ENCODE measurements at regions not wholly inside any gene's neighbourhood (a gene's known extent, or its start where the extent isn't known, plus 50 kb on each side); places are given as distances from the start of the nearest gene placed in this dataset.

DNA sequence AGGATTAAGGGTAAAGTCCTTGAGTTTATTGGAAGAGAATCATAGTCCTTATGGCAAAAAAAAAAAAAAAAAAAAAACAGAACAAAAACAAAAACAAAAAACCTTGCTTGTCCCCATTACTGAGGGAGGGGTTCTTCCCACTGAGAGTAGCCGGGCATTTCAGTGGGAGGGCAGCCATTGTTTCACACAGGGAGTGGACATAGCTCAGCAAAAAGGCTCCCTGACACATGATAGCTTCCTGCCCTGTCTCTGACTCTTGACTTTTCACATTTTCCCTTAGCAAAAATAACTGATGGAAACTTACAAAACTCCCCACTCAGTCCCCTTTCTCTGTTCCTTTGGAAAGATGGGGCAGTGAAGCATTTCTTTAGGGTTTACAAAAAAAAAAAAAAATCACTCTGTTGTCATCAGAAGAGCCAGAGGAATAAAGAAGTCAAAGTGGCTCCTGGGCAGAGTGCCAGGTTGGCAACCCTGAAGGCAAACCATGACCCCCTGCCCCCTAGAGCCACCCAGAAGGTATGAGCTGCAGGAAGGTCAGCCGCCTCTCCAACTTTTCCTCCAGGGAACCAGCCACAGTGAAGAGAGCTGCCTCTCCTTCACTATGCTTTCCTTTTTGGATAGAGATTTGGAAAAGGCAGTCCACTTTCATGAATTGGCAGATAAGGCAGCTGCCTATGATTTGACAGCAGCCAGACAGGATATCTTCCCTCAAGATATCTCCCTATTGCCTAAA, 170.6 kb downstream of the KDR start:
- TF ChIP-seq EZH2 (IDR thresholded peaks at IDR 0.05; ENCODE audit: low read length, unreplicated experiment) (no peak), EZH2phosphoT487 (IDR thresholded peaks at IDR 0.05; ENCODE audit: borderline replicate concordance, low read length) (no peak), CTCF (conservative IDR thresholded peaks at IDR 0.05; ENCODE audit: low read depth, low read length) (no peak)
- no peak for ATAC-seq
- Histone ChIP-seq H3K9me3 (ENCODE audit: low read length) (no peaks in the 10 kb centered on the region), H3K79me2 (ENCODE audit: low read length) (no peaks in the 10 kb centered on the region), H3K4me3 (ENCODE audit: low read length) (no peak overlapping the region), H3K4me1 (ENCODE audit: insufficient read depth, low read length) (no peaks in the 10 kb centered on the region), H4K20me1 (ENCODE audit: low read length) (no peaks in the 10 kb centered on the region), H3K27ac (ENCODE audit: low read length) (no peak overlapping the region), H3K9ac (ENCODE audit: low read length) (no peak overlapping the region), H3K36me3 (ENCODE audit: low read depth, low read length) (no peaks in the 10 kb centered on the region), H3K9me2 (replicated peaks; ENCODE audit: low read length) (no peaks in the 10 kb centered on the region), H2AFZ (ENCODE audit: low read length) (no peak overlapping the region), H3K27me3 (ENCODE audit: low read length) (peaks cover 9% of the 10 kb centered on the region; the same call in 1 of the 2 replicates), H3K4me2 (ENCODE audit: low read length) (no peak overlapping the region), H3F3A (ENCODE audit: low read length, unreplicated experiment) (no peaks in the 10 kb centered on the region)
- ChIA-PET POLR2A (ENCODE audit: unreplicated experiment) (no interaction called here), CTCF (no interaction called here)
- no peak for DNase-seq
- intact Hi-C loops (cut with micrococcal nuclease): no loop called here
- no TSS peak for BruUV-seq (replicated peaks)

DNA sequence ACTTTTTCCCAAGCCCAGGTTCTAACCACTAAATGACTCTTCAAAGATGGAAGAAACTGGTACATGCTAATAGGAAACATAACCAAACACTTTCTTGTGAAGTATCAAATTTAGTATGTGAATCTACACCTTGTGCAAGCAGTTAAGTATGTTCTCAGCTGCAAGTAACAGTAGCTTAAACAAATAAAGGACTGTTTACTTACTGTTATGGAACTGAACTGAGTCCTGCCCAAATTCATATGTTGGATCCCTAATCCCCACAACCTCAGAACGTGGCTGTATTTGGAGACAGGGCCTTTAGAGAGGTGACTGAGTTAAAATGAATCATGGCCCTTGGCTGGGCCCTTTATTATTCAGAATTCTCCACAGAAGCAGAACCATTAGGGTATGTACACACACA, 178.7 kb downstream of the KDR start:
- no peak overlapping the region for H3K4me2 ChIP-seq (ENCODE audit: low read length)
- BruUV-seq (replicated peaks): no TSS peak
- no peaks in the 10 kb centered on the region for H4K20me1 ChIP-seq (ENCODE audit: low read length)
- intact Hi-C loops (cut with micrococcal nuclease): no loop called here
- no peaks in the 10 kb centered on the region for H3K9me2 ChIP-seq (replicated peaks; ENCODE audit: low read length)
- DNase-seq: no peak
- H2AFZ ChIP-seq (ENCODE audit: low read length): no peak overlapping the region
- H3K79me2 ChIP-seq (ENCODE audit: low read length): no peaks in the 10 kb centered on the region
- ChIA-PET CTCF (no interaction called here), POLR2A (ENCODE audit: unreplicated experiment) (no interaction called here)
- no peak overlapping the region for H3K4me3 ChIP-seq (ENCODE audit: low read length)
- peaks cover 14% of the 10 kb centered on the region; the same call in 1 of the 2 replicates for H3K27me3 ChIP-seq (ENCODE audit: low read length)
- H3K27ac ChIP-seq (ENCODE audit: low read length): no peak overlapping the region
- H3K4me1 ChIP-seq (ENCODE audit: insufficient read depth, low read length): no peaks in the 10 kb centered on the region
- no peaks in the 10 kb centered on the region for H3K9me3 ChIP-seq (ENCODE audit: low read length)
- H3K36me3 ChIP-seq (ENCODE audit: low read depth, low read length): no peaks in the 10 kb centered on the region
- ATAC-seq: no peak
- no peak overlapping the region for H3K9ac ChIP-seq (ENCODE audit: low read length)
- TF ChIP-seq EZH2 (IDR thresholded peaks at IDR 0.05; ENCODE audit: low read length, unreplicated experiment) (no peak), CTCF (conservative IDR thresholded peaks at IDR 0.05; ENCODE audit: low read depth, low read length) (no peak), EZH2phosphoT487 (IDR thresholded peaks at IDR 0.05; ENCODE audit: borderline replicate concordance, low read length) (no peak)
- H3F3A ChIP-seq (ENCODE audit: low read length, unreplicated experiment): no peaks in the 10 kb centered on the region

DNA sequence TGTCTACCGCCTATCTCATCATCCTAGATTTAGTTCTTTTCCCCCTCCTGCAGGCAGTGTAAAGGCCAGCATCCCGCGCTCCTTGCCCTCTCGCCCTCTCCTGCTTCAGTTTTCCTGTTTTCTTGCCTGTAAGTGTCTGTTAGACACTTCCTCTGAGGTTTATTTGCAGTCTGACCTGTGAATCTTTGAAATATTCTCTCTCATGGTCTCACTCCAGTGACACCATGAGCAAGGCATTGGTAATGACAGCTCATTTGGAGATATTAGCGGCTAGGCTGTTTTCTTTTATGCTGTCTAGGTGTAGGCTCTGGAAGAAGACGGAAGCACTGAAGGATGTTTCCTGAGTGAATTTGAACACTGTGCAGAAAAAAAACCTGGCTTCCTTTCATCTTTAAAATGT, 179.6 kb downstream of the KDR start:
- CTCF ChIA-PET: no interaction called here
- no peaks in the 10 kb centered on the region for H3F3A ChIP-seq (ENCODE audit: low read length, unreplicated experiment)
- no peak overlapping the region for H3K4me3 ChIP-seq (ENCODE audit: low read length)
- TF ChIP-seq EZH2phosphoT487 (IDR thresholded peaks at IDR 0.05; ENCODE audit: borderline replicate concordance, low read length) (no peak), CTCF (conservative IDR thresholded peaks at IDR 0.05; ENCODE audit: low read depth, low read length) (peak; percentile 46), EZH2 (IDR thresholded peaks at IDR 0.05; ENCODE audit: low read length, unreplicated experiment) (no peak)
- H3K9ac ChIP-seq (ENCODE audit: low read length): no peak overlapping the region
- DNase-seq: peak; percentile 34
- H3K4me1 ChIP-seq (ENCODE audit: insufficient read depth, low read length): no peaks in the 10 kb centered on the region
- no peak overlapping the region for H3K4me2 ChIP-seq (ENCODE audit: low read length)
- H3K27ac ChIP-seq (ENCODE audit: low read length): no peak overlapping the region
- H3K27me3 ChIP-seq (ENCODE audit: low read length): peaks cover 13% of the 10 kb centered on the region; the same call in 1 of the 2 replicates
- H3K79me2 ChIP-seq (ENCODE audit: low read length): no peaks in the 10 kb centered on the region
- no peak for ATAC-seq
- BruUV-seq (replicated peaks): no TSS peak
- H4K20me1 ChIP-seq (ENCODE audit: low read length): no peaks in the 10 kb centered on the region
- H3K36me3 ChIP-seq (ENCODE audit: low read depth, low read length): no peaks in the 10 kb centered on the region
- POLR2A ChIA-PET (ENCODE audit: unreplicated experiment): no interaction called here
- no peak overlapping the region for H2AFZ ChIP-seq (ENCODE audit: low read length)
- intact Hi-C loops (cut with micrococcal nuclease): no loop called here
- H3K9me3 ChIP-seq (ENCODE audit: low read length): no peaks in the 10 kb centered on the region
- H3K9me2 ChIP-seq (replicated peaks; ENCODE audit: low read length): no peaks in the 10 kb centered on the region

All from PC-3 (cell line).